Panc1 (cell line): ENCODE measurements at regions not wholly inside any gene's neighbourhood (a gene's known extent, or its start where the extent isn't known, plus 50 kb on each side); places are given as distances from the start of the nearest gene placed in this dataset.

ENCODE experiments used
- ATAC-seq: fragments of 200-7000 bp; cut with Tn5 transposase; 2 replicates; pipeline ENCODE4 v1.9.1; 2020; ENCODE audit warnings: mild to moderate bottlenecking, moderate library complexity
- BruUV-seq: library from RNA; stranded (reverse); fragments of 400-500 nt; replicated peaks from 2 replicates; lab custom pipeline; 2021; lab: Mats Ljungman, UMichigan
- CTCF ChIA-PET: fragments of 300-600 bp; sonication (Branson Sonifier 250); formaldehyde crosslinking; loops from one replicate; lab custom pipeline; 2022; ENCODE audit warnings: antibody characterized with exemption; lab: Charles Lee
- POLR2A ChIA-PET: fragments of 300-600 bp; sonication (Branson Sonifier 250); formaldehyde crosslinking; loops from one replicate; lab custom pipeline; 2022; ENCODE audit warnings: antibody characterized with exemption; lab: Charles Lee
- DNase-seq: peaks from one replicate; pipeline ENCODE4 v3.0.0-alpha.2; 2010; ENCODE audit warnings: low read depth, low spot score
- H3K27ac ChIP-seq: 2 replicates; pipeline ENCODE4 v1.5.1; 2011; ENCODE audit warnings: mild to moderate bottlenecking, low read length, inconsistent platforms
- H3K27me3 ChIP-seq: fragments of 200-500 bp; sonication (Bioruptor generic); 2 replicates; pipeline ENCODE4 v1.6.0; 2014; ENCODE audit warnings: low read length, inconsistent platforms; ENCODE audit not compliant: control insufficient read depth, insufficient read depth
- H3K36me3 ChIP-seq: fragments of 200-500 bp; sonication (Bioruptor generic); 2 replicates; pipeline ENCODE4 v1.5.1; 2014; ENCODE audit warnings: inconsistent platforms, mild to moderate bottlenecking, low read length, moderate library complexity; ENCODE audit not compliant: control insufficient read depth, insufficient read depth
- H3K4me1 ChIP-seq: 2 replicates; pipeline ENCODE4 v1.5.1; 2011; ENCODE audit warnings: inconsistent platforms, mild to moderate bottlenecking, low read length, moderate library complexity; ENCODE audit not compliant: control insufficient read depth, insufficient read depth
- H3K4me3 ChIP-seq, 2 experiments: 2 replicates each; pipeline ENCODE4 v1.5.1; 2011 to 2012; ENCODE audit warnings: low read depth in 2 of 2, low read length in 2 of 2, mild to moderate bottlenecking in 2 of 2, inconsistent platforms in 1 of 2, moderate library complexity in 1 of 2
- H3K9me3 ChIP-seq: fragments of 200-500 bp; sonication (Bioruptor generic); 2 replicates; pipeline ENCODE4 v1.5.1; 2014; ENCODE audit warnings: low read depth, mild to moderate bottlenecking, inconsistent platforms, low read length, moderate library complexity; ENCODE audit not compliant: control insufficient read depth, insufficient read depth
- POLR2AphosphoS5 ChIP-seq: IDR thresholded peaks from 2 replicates; pipeline ENCODE4 v1.6.1; 2012; ENCODE audit warnings: mild to moderate bottlenecking, low read depth, low read length, moderate library complexity
- SIN3A ChIP-seq: IDR thresholded peaks from 2 replicates; pipeline ENCODE4 v1.6.1; 2012; ENCODE audit warnings: low read depth, mild to moderate bottlenecking, low read length, moderate library complexity, borderline replicate concordance; ENCODE audit not compliant: insufficient read depth
- TCF7L2 ChIP-seq: IDR thresholded peaks from 2 replicates; pipeline ENCODE4 v1.6.1; 2011; ENCODE audit warnings: mild to moderate bottlenecking, low read depth, low read length, inconsistent platforms
- in situ Hi-C: cut with HindIII; loops from 2 replicates; pipeline ENCODE4 v1.10.0; 2016; ENCODE audit warnings: low sequenced_read_pairs, low pct_unique_long_range_greater_than_20kb
- intact Hi-C: fragments of 100-400 bp; cut with micrococcal nuclease; formaldehyde crosslinking; loops from one replicate; pipeline ENCODE4 v1.10.0; 2022; ENCODE audit not compliant: unreplicated experiment
- TF ChIP-seq, protein P1 (sequence below), 2 experiments: IDR thresholded peaks; 2 replicates each; pipeline ENCODE4 v1.6.1; 2011 to 2012; ENCODE audit warnings: low read depth in 2 of 2, control low read depth in 1 of 2, low read length in 1 of 2, mild to moderate bottlenecking in 1 of 2, moderate library complexity in 1 of 2; ENCODE audit not compliant: insufficient read depth in 1 of 2
- TF ChIP-seq, protein P2 (sequence below): fragments of 450-650 bp; IDR thresholded peaks from 2 replicates; pipeline ENCODE4 v1.5.1; 2017; ENCODE audit warnings: mild to moderate bottlenecking

DNA sequence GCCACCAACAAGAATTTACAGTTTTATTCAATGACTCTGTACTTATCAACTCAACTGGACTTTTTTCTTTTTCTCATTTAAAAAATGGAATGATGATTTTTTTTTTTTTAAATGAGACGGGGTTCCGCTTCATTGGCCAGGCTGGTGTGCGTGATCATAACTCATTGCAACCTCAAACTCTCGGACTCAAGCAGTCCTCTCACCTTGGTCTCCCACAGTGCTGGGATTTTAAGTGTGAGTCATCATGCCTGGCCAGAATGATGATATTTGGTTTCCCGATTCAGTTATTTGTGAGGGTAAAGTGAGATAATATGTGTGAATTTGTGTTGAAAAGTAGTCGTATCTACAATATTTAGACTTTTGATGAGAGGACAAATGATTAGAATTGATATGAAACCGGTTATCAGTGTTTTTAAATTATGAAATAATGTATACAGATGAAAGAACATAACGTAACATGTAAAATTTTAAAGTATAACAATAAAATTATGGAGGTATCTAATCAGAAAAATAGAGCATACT, 66.0 kb upstream of the UNC5C start:
- no TSS peak for BruUV-seq
- in situ Hi-C loops = no loop called here

DNA sequence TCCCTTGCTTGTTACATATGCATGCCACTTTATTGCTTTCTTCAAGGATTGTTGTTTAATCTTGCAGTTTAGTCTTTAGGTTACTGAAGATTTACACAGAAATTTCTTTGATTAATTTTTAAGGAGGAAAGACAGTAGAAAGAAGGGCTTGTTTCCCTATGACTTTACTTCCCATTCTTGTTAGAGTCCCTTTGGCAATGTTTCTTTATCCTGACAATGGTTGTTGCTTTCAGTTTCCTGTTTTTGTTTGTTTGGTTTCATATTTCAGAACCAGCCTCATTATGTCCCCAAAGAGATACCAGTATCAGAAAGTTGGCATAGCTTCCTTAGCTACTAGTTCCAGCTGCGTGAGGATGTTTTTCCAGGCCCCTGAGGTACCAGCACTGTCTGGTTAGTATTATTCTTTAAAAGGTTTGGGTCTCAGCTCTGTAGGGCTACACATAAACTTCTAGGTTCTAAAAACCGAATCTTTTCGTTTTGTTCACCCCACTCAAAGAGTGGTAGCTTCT, 61.3 kb upstream of the UNC5C start:
- intact Hi-C loops (no loop called here), in situ Hi-C loops (no loop called here)
- Histone ChIP-seq H3K36me3 (no peaks in the 10 kb centered on the region), H3K4me1 (no peaks in the 10 kb centered on the region), H3K4me3 (no peak overlapping the region), H3K27me3 (no peaks in the 10 kb centered on the region), H3K27ac (no peak overlapping the region), H3K9me3 (no peaks in the 10 kb centered on the region)
- no peak for ATAC-seq
- POLR2A ChIA-PET = no interaction called here
- CTCF ChIA-PET = no interaction called here
- DNase-seq = no peak
- no peak for TF ChIP-seq SIN3A
- TF ChIP-seq, protein P1, sequence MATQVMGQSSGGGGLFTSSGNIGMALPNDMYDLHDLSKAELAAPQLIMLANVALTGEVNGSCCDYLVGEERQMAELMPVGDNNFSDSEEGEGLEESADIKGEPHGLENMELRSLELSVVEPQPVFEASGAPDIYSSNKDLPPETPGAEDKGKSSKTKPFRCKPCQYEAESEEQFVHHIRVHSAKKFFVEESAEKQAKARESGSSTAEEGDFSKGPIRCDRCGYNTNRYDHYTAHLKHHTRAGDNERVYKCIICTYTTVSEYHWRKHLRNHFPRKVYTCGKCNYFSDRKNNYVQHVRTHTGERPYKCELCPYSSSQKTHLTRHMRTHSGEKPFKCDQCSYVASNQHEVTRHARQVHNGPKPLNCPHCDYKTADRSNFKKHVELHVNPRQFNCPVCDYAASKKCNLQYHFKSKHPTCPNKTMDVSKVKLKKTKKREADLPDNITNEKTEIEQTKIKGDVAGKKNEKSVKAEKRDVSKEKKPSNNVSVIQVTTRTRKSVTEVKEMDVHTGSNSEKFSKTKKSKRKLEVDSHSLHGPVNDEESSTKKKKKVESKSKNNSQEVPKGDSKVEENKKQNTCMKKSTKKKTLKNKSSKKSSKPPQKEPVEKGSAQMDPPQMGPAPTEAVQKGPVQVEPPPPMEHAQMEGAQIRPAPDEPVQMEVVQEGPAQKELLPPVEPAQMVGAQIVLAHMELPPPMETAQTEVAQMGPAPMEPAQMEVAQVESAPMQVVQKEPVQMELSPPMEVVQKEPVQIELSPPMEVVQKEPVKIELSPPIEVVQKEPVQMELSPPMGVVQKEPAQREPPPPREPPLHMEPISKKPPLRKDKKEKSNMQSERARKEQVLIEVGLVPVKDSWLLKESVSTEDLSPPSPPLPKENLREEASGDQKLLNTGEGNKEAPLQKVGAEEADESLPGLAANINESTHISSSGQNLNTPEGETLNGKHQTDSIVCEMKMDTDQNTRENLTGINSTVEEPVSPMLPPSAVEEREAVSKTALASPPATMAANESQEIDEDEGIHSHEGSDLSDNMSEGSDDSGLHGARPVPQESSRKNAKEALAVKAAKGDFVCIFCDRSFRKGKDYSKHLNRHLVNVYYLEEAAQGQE (IDR thresholded peaks at IDR 0.05; ENCODE audit: insufficient read depth in 1 of 2, low read depth in 2 of 2, low read length in 1 of 2) = no peak
- TF ChIP-seq, protein P2, sequence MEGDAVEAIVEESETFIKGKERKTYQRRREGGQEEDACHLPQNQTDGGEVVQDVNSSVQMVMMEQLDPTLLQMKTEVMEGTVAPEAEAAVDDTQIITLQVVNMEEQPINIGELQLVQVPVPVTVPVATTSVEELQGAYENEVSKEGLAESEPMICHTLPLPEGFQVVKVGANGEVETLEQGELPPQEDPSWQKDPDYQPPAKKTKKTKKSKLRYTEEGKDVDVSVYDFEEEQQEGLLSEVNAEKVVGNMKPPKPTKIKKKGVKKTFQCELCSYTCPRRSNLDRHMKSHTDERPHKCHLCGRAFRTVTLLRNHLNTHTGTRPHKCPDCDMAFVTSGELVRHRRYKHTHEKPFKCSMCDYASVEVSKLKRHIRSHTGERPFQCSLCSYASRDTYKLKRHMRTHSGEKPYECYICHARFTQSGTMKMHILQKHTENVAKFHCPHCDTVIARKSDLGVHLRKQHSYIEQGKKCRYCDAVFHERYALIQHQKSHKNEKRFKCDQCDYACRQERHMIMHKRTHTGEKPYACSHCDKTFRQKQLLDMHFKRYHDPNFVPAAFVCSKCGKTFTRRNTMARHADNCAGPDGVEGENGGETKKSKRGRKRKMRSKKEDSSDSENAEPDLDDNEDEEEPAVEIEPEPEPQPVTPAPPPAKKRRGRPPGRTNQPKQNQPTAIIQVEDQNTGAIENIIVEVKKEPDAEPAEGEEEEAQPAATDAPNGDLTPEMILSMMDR = no peak
- no peak for TF ChIP-seq POLR2AphosphoS5
- TF ChIP-seq TCF7L2 = no peak
- BruUV-seq = no TSS peak

More for the DNA sequence above, 66.0 kb upstream of the UNC5C start:
- Histone ChIP-seq H3K4me1 (no peaks in the 10 kb centered on the region), H3K9me3 (no peaks in the 10 kb centered on the region), H3K27me3 (no peaks in the 10 kb centered on the region), H3K36me3 (no peaks in the 10 kb centered on the region), H3K27ac (no peak overlapping the region), H3K4me3 (no peak overlapping the region)
- intact Hi-C loops = no loop called here
- POLR2A ChIA-PET = no interaction called here
- TF ChIP-seq TCF7L2 (no peak), POLR2AphosphoS5 (no peak), SIN3A (no peak)
- TF ChIP-seq, protein P1 (IDR thresholded peaks at IDR 0.05; ENCODE audit: insufficient read depth in 1 of 2, low read depth in 2 of 2, low read length in 1 of 2) = no peak
- TF ChIP-seq, protein P2 = no peak
- ATAC-seq (no peak), DNase-seq (no peak)
- CTCF ChIA-PET = no interaction called here
